Aorta (tissue), 5 donors: ENCODE measurements at regions not wholly inside any gene's neighbourhood (a gene's known extent, or its start where the extent isn't known, plus 50 kb on each side); places are given as distances from the start of the nearest gene placed in this dataset.
A peak's percentile ranks its signal among the peaks of the same experiment; 100 is the strongest.

Experiments
- ATAC-seq: fragments of 200-7000 bp; cut with Tn5 transposase; one replicate; pipeline ENCODE4 v1.9.1; 2022; ENCODE audit warnings: moderate library complexity; ENCODE audit not compliant: low FRiP score
- DNase-seq, 2 donors: peaks; one replicate each; pipeline ENCODE4 v3.0.0-alpha.2; 2020
- H3K27ac ChIP-seq, 2 donors: one replicate each; pipeline ENCODE4 v1.5.1; 2013; ENCODE audit warnings: low read length in 2 of 2, mild to moderate bottlenecking in 2 of 2, moderate library complexity in 2 of 2, control low read depth in 1 of 2, inconsistent platforms in 1 of 2, low read depth in 1 of 2
- H3K27me3 ChIP-seq, 2 donors: one replicate each; pipeline ENCODE4 v1.6.1; 2013; ENCODE audit warnings: control low read depth in 1 of 2, low read length in 1 of 2, mild to moderate bottlenecking in 1 of 2, moderate library complexity in 1 of 2; ENCODE audit not compliant: insufficient read depth in 2 of 2, control insufficient read depth in 1 of 2
- H3K36me3 ChIP-seq, 2 donors: one replicate each; pipeline ENCODE4 v1.6.1; 2013; ENCODE audit warnings: control low read depth in 1 of 2, low read length in 1 of 2, mild to moderate bottlenecking in 1 of 2; ENCODE audit not compliant: insufficient read depth in 2 of 2, control insufficient read depth in 1 of 2
- H3K4me1 ChIP-seq, 2 donors: one replicate each; pipeline ENCODE4 v1.6.1; 2013; ENCODE audit warnings: low read length in 2 of 2, control low read depth in 1 of 2, mild to moderate bottlenecking in 1 of 2, moderate library complexity in 1 of 2; ENCODE audit not compliant: insufficient read depth in 2 of 2, control insufficient read depth in 1 of 2
- H3K4me3 ChIP-seq, 2 donors: one replicate each; pipeline ENCODE4 v1.5.1; 2013; ENCODE audit warnings: low read length in 2 of 2, control low read depth in 1 of 2, mild to moderate bottlenecking in 1 of 2
- H3K9me3 ChIP-seq: one replicate; pipeline ENCODE4 v1.6.1; 2013; ENCODE audit warnings: mild to moderate bottlenecking, low read length; ENCODE audit not compliant: control insufficient read depth
- WGBS, 2 donors: extraction: QIAGEN DNeasy Blood & Tissue Kit; methylation state at CpG; one replicate each; pipeline ENCODE4 v1.1.7; 2013; 5-methylcytosine and 5-hydroxymethylcytosine counted together
- intact Hi-C, 2 donors: fragments of 100-400 bp; cut with DNase I; formaldehyde crosslinking; loops; one replicate each; pipeline versions ENCODE4 v1.14.2 to v1.15.0; 2022
- donor health status: healthy with polysubstance abuse.
- donor health status: Bipolar disorder and iron deficiency.
- donor health status: DM: no; HTN: no; CAD: no.
- donor health status: DM: no; HTN: no; CAD: no.
- donor health status: DM: yes; HTN: yes; CAD: no.

DNA sequence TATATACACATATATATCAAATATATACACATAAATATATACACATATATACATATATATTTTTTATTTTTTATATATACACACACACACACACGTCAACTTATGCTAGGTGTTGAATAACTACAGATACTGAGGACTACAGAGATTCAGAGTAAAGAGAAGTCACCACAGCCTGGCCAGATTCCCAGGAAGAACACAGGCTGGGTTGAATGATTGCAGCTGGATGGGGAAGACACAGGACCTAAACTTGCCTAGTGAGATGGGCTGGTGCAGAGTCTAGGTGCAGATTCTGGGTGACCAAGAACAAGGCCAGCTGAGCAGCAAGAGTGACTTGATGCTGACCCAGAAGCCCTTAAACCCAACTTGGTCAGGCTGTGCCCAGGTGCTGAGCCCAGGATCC, 241.3 kb downstream of the KCTD12 start:
- DNase-seq (no peak), ATAC-seq (no peak)
- WGBS, 2 donors, result 39 to 46% methylated on average over 1 of the region's 1 CpG
- Histone ChIP-seq H3K36me3 (no peaks in the 10 kb centered on the region), H3K27me3 (no peaks in the 10 kb centered on the region), H3K27ac (no peak overlapping the region), H3K9me3 (no peaks in the 10 kb centered on the region), H3K4me1 (peaks cover 0 to 5% of the 10 kb centered on the region in 2 donors), H3K4me3 (no peak overlapping the region)
- intact Hi-C loops, result no loop called here

DNA sequence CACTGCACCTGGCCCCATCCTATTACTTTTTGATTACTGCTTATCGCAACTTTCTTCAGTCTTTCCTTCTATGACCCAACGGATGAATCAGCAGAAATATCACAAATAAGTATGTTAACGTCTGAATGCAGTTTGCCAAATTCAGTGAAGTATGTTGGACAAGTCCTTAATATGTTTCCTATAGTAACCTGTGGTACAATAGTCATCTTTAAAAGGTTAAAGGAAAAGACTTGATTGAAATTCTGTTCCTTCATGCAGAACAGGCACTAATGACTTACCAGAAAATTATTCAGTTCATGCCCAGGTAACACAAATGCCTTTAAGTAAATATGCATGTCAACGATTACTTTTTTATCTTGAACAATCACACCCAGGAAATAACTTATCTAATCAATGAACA, 242.6 kb downstream of the KCTD12 start:
- ATAC-seq, result no peak
- DNase-seq, result no peak
- H3K4me3 ChIP-seq, result no peak overlapping the region
- peaks cover 0 to 5% of the 10 kb centered on the region in 2 donors for H3K4me1 ChIP-seq
- no peaks in the 10 kb centered on the region for H3K9me3 ChIP-seq
- 90 to 93% methylated on average over 4 of the region's 4 CpGs for WGBS, 2 donors
- intact Hi-C loops, result no loop called here
- H3K27ac ChIP-seq, result no peak overlapping the region
- H3K27me3 ChIP-seq, result no peaks in the 10 kb centered on the region
- H3K36me3 ChIP-seq, result no peaks in the 10 kb centered on the region

DNA sequence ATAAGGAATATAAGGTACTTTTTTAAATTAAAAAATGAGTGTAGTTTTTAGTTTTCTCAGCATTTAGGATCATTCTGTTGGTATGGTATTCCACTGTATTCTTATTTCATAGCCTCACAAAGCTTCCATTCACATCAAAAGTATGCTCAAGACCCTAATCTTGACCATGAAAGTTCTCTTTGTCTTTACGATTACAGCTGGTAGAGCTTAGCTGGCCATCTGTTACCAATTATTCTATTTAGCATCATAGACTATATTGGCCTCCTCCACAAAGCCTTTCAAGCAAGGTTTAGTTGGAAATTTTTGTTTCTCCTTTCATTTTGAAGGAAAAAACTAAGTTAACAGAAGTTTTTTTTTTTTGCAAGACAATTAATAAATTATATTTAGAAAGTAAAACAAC, 245.1 kb downstream of the KCTD12 start:
- 90 to 97% methylated on average over 1 of the region's 1 CpG for WGBS, 2 donors
- DNase-seq (no peak), ATAC-seq (no peak)
- Histone ChIP-seq H3K4me1 (peaks cover 0 to 2% of the 10 kb centered on the region in 2 donors), H3K27ac (no peak overlapping the region), H3K27me3 (no peaks in the 10 kb centered on the region), H3K4me3 (no peak overlapping the region), H3K36me3 (no peaks in the 10 kb centered on the region), H3K9me3 (no peaks in the 10 kb centered on the region)
- intact Hi-C loops, result no loop called here

DNA sequence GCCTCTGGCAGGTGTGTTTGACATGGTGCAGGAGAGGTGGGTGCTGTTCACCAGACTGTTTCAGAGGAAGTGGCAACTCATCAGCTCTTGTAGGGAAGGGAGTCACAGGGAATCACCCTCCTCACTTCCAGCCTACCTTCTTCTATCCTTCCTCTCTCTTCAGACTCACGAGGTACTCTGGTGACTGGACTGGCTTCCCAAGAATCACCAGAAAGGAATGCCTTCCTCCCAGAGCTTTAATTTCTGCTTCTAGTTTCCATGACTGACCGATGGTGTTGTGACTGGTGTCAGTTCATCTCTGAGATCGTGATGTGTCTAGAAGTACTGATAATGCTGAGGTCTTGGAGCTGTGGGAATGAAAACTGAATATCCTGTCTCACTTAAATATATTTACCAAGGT, 247.3 kb downstream of the KCTD12 start:
- ATAC-seq, result no peak
- H3K27ac ChIP-seq, result peak overlapping the region in 1 of 2 donors; percentile 52
- no peaks in the 10 kb centered on the region for H3K36me3 ChIP-seq
- H3K4me1 ChIP-seq, result peaks cover 0 to 2% of the 10 kb centered on the region in 2 donors
- 82 to 84% methylated on average over 3 of the region's 3 CpGs for WGBS, 2 donors
- no peak overlapping the region for H3K4me3 ChIP-seq
- H3K9me3 ChIP-seq, result no peaks in the 10 kb centered on the region
- intact Hi-C loops, result loop anchor here in 1 of 2 donors (10.0 kb wide), 1 partner anchor 246 kb away; the partner anchor contains the start of gene KCTD12
- no peaks in the 10 kb centered on the region for H3K27me3 ChIP-seq
- DNase-seq, result no peak

DNA sequence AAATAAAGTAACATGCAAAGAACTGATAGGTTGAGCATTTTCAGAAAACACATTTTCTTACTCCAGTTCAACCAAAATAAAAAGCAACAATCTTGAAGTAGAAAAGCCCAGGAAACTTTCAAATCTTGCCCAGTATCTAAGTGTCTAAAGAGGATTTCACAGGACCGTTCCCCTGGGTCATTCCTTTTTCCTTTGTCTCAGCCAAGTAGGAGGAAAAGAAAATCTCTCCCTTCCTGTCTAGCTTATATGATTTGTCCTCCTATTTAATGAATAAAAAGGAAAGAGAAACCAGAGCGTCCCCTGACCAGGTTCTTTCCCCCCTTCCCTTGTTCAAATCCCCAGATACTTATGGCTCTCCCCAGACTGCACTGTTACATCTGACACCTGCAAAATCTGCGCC, 248.0 kb downstream of the KCTD12 start:
- ATAC-seq, result no peak
- intact Hi-C loops, result loop anchor here in 1 of 2 donors (10.0 kb wide), 1 partner anchor 247 kb away; the partner anchor contains the start of gene KCTD12
- H3K27ac ChIP-seq, result peak overlapping the region in 1 of 2 donors; percentile 8
- no peaks in the 10 kb centered on the region for H3K27me3 ChIP-seq
- peaks cover 0 to 2% of the 10 kb centered on the region in 2 donors for H3K4me1 ChIP-seq
- 46 to 47% methylated on average over 3 of the region's 3 CpGs for WGBS, 2 donors
- DNase-seq, result no peak
- no peak overlapping the region for H3K4me3 ChIP-seq
- H3K36me3 ChIP-seq, result no peaks in the 10 kb centered on the region
- H3K9me3 ChIP-seq, result no peaks in the 10 kb centered on the region

DNA sequence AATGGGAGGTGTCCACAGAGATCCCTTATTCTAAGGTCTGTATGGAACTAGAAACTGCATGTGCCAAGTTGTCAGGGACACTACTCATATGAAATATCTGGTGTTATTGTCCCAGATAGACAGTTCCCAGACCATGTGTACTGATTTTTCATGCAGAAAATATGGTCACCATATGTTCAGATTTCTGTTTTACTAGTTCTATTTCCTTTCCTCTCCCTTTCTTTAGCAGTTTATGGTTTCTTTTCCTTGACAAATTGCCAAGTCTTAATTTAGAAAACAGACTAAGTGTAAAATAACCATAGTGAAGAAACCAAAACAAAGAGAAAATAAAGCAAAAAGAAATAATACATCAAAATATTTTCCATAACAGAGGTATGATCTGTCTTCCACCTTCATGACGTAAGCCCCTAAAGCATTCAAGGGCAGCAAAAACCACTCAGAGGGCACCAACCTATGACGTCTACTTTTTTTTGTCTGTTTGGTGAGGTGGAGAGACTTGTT, 248.5 kb downstream of the KCTD12 start:
- WGBS, 2 donors, result 5% methylated on average over 2 of the region's 2 CpGs
- intact Hi-C loops, result loop anchor here in 1 of 2 donors (10.0 kb wide), 1 partner anchor 247 kb away; the partner anchor contains the start of gene KCTD12
- Histone ChIP-seq H3K27ac (peak overlapping the region; percentile 42 to 43), H3K4me1 (peaks cover 0 to 2% of the 10 kb centered on the region in 2 donors), H3K4me3 (no peak overlapping the region), H3K27me3 (no peaks in the 10 kb centered on the region), H3K36me3 (no peaks in the 10 kb centered on the region), H3K9me3 (no peaks in the 10 kb centered on the region)
- ATAC-seq (no peak), DNase-seq (no peak)

DNA sequence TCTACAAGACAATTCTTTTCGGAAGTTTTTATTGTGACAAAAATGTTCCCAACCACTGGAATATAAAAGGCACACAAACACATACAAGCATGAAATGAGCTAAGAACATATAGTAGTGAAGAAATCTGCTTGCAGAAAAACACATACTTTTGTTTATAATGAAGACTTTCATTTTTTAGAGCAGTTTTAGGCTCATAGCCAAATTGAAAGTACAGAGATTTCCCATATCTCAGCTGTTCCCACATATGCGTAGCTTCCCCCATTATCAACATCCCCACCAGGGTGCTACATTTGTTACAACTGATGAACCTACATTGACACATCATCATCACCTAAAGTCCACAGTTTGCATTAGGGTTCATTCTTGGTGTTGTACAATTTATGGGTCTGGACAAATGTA, 249.4 kb downstream of the KCTD12 start:
- Histone ChIP-seq H3K4me3 (no peak overlapping the region), H3K27me3 (no peaks in the 10 kb centered on the region), H3K4me1 (peaks cover 0 to 2% of the 10 kb centered on the region in 2 donors), H3K36me3 (no peaks in the 10 kb centered on the region), H3K9me3 (no peaks in the 10 kb centered on the region), H3K27ac (no peak overlapping the region)
- DNase-seq, result no peak
- ATAC-seq, result no peak
- 89 to 90% methylated on average over 2 of the region's 2 CpGs for WGBS, 2 donors
- intact Hi-C loops, result loop anchor here in 1 of 2 donors (10.0 kb wide), 1 partner anchor 248 kb away; the partner anchor contains the start of gene KCTD12

DNA sequence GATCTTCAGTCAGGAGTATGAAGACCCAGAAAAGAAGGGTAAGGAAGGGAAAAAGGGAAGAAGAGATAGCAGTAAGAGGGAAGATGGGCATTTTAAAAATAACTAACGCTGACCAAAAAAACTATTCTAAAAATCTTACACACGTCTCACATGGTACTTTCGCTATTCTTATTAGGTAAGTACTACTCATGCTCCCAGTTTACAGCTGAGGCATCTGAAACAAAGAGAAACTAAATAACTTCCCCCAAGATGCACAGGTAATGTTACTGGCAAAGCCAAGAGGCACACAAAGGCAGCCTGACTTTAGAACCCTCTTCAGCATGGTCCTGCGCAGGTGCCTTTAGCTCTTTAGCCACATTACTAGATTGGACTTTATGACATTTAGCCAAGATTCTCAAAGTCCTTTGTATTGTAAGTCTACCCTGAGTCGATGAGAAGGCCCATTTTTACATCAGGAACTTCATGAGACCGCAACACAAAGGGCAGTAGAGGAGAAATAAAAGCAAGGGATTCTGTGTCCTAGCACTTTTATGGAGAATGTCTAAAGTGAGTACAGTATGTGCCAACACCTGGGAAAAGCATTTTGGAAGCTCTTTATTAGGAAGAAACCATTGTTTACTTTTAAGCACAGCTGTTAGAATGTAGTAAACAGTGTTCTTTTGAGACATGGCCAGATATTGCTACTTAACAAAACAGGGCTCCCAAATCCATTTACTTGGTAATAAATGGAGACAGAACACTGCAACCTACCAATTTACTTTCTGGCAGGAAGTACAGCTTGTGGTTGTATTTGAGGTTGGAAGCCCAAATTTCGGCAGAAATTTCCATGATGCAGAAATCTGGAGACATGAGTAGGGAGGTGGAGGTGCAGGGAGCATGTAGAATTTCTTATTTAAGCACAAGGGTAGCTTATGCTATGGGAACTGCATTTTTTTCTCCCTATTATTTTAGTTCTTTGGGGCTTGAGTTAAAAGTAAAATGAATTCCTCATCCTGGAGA, 250.7 kb downstream of the KCTD12 start:
- Histone ChIP-seq H3K4me1 (peaks cover 0 to 2% of the 10 kb centered on the region in 2 donors), H3K36me3 (no peaks in the 10 kb centered on the region), H3K27ac (no peak overlapping the region), H3K9me3 (no peaks in the 10 kb centered on the region), H3K27me3 (no peaks in the 10 kb centered on the region), H3K4me3 (no peak overlapping the region)
- intact Hi-C loops, result loop anchor here in 1 of 2 donors (10.0 kb wide), 1 partner anchor 249 kb away; the partner anchor contains the start of gene KCTD12
- no peak for DNase-seq
- no peak for ATAC-seq
- 82 to 86% methylated on average over 7 of the region's 7 CpGs for WGBS, 2 donors
